Tibial artery (tissue), 4 donors: ENCODE measurements at regions not wholly inside any gene's neighbourhood (a gene's known extent, or its start where the extent isn't known, plus 50 kb on each side); places are given as distances from the start of the nearest gene placed in this dataset.
"Not testable (repeated sequence)": the region's sequence is repeated elsewhere in the genome, so short reads cannot be mapped to it uniquely, and the experiment has no call there.

Source experiments
- DNase-seq, 2 donors: peaks; one replicate each; pipeline ENCODE4 v3.0.0-alpha.2; 2019
- H3K27ac ChIP-seq, 2 donors: fragments of 200-600 bp; sonication (generic) in 1 of 2; 1 replicate in 1 of 2; 2 replicates in 1 of 2; pipeline ENCODE4 v1.5.1; 2018 to 2019; ENCODE audit warnings: mild to moderate bottlenecking in 1 of 2
- H3K27me3 ChIP-seq, 2 donors: fragments of 200-600 bp; sonication (generic) in 1 of 2; one replicate each; pipeline versions ENCODE4 v1.5.1 to v1.6.0; 2016 to 2019
- H3K36me3 ChIP-seq, 3 donors: fragments of 200-600 bp; sonication (generic) in 2 of 3; one replicate each; pipeline ENCODE4 v1.5.1; 2016 to 2019; ENCODE audit warnings: mild to moderate bottlenecking in 2 of 3
- H3K4me1 ChIP-seq, 4 donors: fragments of 200-600 bp; sonication (generic) in 2 of 4; 1 replicate in 3 of 4; 2 replicates in 1 of 4; pipeline ENCODE4 v1.5.1; 2016 to 2019
- H3K4me3 ChIP-seq, 2 donors: fragments of 200-600 bp; sonication (generic) in 1 of 2; 1 replicate in 1 of 2; 2 replicates in 1 of 2; pipeline ENCODE4 v1.5.1; 2018 to 2019; ENCODE audit warnings: mild to moderate bottlenecking in 2 of 2
- H3K9me3 ChIP-seq, 3 donors: fragments of 200-600 bp; sonication (generic) in 1 of 3; one replicate each; pipeline ENCODE4 v1.5.1; 2016 to 2019
- intact Hi-C: fragments of 100-400 bp; cut with DNase I; formaldehyde crosslinking; loops from one replicate; pipeline ENCODE4 v1.15.0; 2023; ENCODE audit warnings: low total_unique reads
- TF ChIP-seq, protein P1 (sequence below), 2 experiments: fragments of 200-600 bp in 1 of 2; fragments of 450-650 bp in 1 of 2; IDR thresholded peaks; one replicate each; pipeline ENCODE4 v1.5.1; 2017 to 2019; ENCODE audit warnings: antibody characterized with exemption in 2 of 2, mild to moderate bottlenecking in 1 of 2, moderate library complexity in 1 of 2

DNA sequence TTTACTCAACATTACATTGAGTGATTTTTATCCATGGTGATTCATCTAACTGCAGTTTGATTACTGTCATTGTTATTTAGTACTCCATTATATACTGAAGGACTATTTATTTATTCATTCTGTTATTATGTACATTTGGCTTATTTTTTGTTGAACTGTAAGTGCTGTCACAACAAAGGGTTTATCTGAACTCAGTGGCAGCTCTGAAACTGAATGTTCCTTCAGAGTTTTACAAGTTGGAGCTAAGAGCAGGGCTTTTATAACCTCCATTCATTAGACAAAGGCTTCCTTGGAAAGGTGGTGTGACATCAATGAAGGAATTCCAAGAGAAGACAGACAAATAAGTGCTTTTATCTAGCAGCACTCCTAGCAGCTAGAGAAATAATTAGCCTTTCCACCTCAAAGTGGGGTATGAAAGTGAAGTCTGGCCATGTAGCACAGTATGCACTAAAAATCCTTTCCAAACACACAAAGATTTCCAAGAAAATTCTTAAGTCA, 83.3 kb upstream of the GORAB start:
- DNase-seq: no peak
- H3K9me3 ChIP-seq: no peaks in the 10 kb centered on the region
- TF ChIP-seq, protein P1, sequence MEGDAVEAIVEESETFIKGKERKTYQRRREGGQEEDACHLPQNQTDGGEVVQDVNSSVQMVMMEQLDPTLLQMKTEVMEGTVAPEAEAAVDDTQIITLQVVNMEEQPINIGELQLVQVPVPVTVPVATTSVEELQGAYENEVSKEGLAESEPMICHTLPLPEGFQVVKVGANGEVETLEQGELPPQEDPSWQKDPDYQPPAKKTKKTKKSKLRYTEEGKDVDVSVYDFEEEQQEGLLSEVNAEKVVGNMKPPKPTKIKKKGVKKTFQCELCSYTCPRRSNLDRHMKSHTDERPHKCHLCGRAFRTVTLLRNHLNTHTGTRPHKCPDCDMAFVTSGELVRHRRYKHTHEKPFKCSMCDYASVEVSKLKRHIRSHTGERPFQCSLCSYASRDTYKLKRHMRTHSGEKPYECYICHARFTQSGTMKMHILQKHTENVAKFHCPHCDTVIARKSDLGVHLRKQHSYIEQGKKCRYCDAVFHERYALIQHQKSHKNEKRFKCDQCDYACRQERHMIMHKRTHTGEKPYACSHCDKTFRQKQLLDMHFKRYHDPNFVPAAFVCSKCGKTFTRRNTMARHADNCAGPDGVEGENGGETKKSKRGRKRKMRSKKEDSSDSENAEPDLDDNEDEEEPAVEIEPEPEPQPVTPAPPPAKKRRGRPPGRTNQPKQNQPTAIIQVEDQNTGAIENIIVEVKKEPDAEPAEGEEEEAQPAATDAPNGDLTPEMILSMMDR (IDR thresholded peaks at IDR 0.05): no peak
- H3K4me3 ChIP-seq: no peak overlapping the region
- no peaks in the 10 kb centered on the region for H3K36me3 ChIP-seq
- intact Hi-C loops: no loop called here
- no peaks in the 10 kb centered on the region for H3K4me1 ChIP-seq
- no peak overlapping the region for H3K27ac ChIP-seq
- no peaks in the 10 kb centered on the region for H3K27me3 ChIP-seq

DNA sequence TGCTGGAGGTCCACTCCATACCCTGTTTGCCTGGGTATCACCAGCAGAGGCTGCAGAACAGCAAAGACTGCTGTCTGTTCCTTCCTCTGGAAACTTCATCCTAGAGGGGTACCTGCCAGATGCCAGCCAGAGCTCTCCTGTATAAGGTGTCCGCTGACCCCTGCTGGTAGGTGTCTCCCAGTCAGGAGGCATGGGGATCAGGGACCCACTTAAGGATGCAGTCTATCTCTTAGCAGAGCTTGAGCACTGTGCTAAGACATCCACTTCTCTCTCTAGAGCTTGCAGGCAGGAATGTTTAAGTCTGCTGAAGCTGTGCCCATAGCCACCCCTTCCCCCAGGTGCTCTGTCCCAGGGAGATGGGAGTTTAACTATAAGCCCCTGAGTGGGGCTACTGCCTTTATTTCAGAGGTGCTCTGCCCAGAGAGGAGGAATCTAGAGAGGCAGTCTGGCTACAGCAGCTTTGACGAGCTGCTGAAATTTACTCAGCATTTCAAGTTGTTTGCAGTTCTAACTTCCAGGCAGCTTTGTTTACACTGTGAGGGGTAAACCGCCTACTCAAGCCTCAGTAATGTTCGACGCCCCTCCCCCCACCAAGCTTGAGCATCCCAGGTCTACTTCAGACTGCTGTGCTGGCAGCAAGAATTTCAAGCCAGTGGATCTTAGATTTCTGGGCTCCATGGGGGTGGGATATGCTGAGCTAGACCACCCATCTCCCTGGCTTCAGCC, 74.5 kb upstream of the GORAB start:
- H3K9me3 ChIP-seq, intact Hi-C loops, H3K27me3 ChIP-seq, H3K27ac ChIP-seq, DNase-seq, H3K36me3 ChIP-seq, H3K4me3 ChIP-seq: not testable (repeated sequence)
- H3K4me1 ChIP-seq: peaks cover 0 to 26% (median 12%) of the 10 kb centered on the region in 4 donors

DNA sequence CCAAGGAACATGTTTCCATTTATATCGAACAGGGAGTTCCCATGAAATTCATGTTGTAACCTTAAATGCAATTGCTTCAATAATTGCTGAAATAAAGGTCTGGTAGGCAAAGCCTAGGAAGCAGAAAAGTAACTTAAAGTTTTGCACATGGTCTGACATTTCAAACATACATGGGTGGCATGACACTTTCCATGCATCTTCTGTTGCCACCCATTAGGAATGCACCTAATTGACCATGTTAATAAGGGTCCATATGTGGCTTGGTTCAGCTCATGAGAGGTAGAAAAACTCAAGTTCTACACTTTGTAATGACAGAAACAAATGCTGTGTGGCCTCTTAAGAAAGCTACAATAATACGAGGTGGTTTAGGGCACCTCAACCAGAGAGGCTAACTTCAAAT, 72.0 kb upstream of the GORAB start:
- H3K4me1 ChIP-seq: peaks cover 0 to 26% (median 12%) of the 10 kb centered on the region in 4 donors
- intact Hi-C loops: no loop called here
- peak overlapping the region in 1 of 2 donors; percentile 25 for H3K27ac ChIP-seq
- no peak for DNase-seq
- no peaks in the 10 kb centered on the region for H3K36me3 ChIP-seq
- no peaks in the 10 kb centered on the region for H3K9me3 ChIP-seq
- no peaks in the 10 kb centered on the region for H3K27me3 ChIP-seq
- TF ChIP-seq, protein P1 (IDR thresholded peaks at IDR 0.05): no peak
- no peak overlapping the region for H3K4me3 ChIP-seq

DNA sequence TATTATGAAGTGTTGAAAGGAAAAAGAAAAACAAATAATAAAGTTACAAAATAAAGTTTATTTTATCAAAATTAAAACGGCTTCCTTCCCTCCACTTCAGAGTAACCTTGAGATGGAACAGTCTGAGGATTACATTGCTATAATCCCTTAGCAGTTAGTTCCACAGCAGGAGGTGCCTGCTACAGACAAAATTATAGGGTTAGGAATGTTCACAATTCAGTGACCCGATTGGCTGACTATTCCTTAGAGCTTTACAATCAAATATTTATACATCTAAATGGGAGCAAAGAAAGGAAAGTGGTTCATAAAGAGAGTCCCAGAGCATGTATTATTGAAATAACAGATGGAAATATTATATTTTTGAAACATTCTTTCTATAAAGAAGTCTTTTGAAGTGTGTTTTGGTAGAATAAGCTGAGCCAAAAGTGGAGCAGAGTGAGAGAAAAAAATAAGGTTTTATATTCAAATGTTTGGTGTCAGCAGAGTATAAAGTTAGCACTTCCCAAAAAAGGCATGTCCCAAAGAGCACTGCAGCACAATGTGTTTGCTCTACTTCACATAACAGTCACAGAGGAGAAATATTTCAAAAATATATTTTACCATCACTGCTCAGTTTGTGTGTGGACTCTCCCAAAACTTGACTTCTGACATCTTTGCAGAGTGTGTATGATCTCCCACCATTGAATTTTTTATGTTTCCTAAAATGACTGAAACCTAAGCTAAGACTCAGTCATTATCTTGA, 71.4 kb upstream of the GORAB start:
- intact Hi-C loops: no loop called here
- peak overlapping the region; percentile 10 to 25 for H3K27ac ChIP-seq
- no peaks in the 10 kb centered on the region for H3K36me3 ChIP-seq
- DNase-seq: no peak
- no peaks in the 10 kb centered on the region for H3K9me3 ChIP-seq
- H3K27me3 ChIP-seq: no peaks in the 10 kb centered on the region
- H3K4me1 ChIP-seq: peaks cover 0 to 26% (median 12%) of the 10 kb centered on the region in 4 donors
- H3K4me3 ChIP-seq: no peak overlapping the region
- TF ChIP-seq, protein P1 (IDR thresholded peaks at IDR 0.05): no peak

DNA sequence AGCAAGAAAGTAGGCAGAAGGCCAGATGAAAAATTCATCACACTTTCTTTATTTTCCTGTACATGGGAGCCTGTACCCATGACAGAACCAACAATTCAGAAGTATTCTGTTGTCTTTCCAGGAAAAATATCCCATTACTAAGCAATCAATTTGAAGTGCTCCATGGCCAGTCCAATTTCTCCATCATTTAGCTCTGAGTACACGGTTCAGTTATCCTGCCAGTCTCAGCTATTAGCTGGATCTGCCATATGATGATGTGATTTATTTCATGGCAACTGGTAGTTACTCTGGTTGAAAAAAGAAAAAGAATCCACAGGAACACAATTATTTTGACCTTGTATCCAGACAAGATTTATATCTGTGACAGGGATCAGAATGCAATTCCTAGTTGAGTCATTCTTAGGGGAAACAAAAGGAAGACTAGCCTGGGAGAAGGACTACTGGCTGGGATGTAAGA, 70.6 kb upstream of the GORAB start:
- H3K27ac ChIP-seq: peak overlapping the region in 1 of 2 donors; percentile 25
- TF ChIP-seq, protein P1 (IDR thresholded peaks at IDR 0.05): no peak

More for the DNA sequence above, 70.6 kb upstream of the GORAB start:
- H3K4me3 ChIP-seq: no peak overlapping the region
- no peaks in the 10 kb centered on the region for H3K27me3 ChIP-seq
- H3K9me3 ChIP-seq: no peaks in the 10 kb centered on the region
- peaks cover 0 to 26% (median 12%) of the 10 kb centered on the region in 4 donors for H3K4me1 ChIP-seq
- H3K36me3 ChIP-seq: no peaks in the 10 kb centered on the region
- no peak for DNase-seq
- intact Hi-C loops: no loop called here
